ENCODE measurements at regions not wholly inside any gene's neighbourhood (a gene's known extent, or its start where the extent isn't known, plus 50 kb on each side); places are given as distances from the start of the nearest gene placed in this dataset.

GRCh38 chr2:111678161-111678560, 205.8 kb downstream of the ANAPC1 start:
- TF ChIP-seq CTCF (IDR thresholded peaks at IDR 0.05; ENCODE audit: borderline replicate concordance, extremely low read depth, low read length, poor library complexity, severe bottlenecking) (no peak), EZH2 (IDR thresholded peaks at IDR 0.05; ENCODE audit: borderline replicate concordance, low read depth, low read length, severe bottlenecking) (no peak)
- ATAC-seq (ENCODE audit: insufficient read depth, low read depth), result peak; percentile 24; the same call in 2 of the 3 replicates
- Histone ChIP-seq H3K4me1 (ENCODE audit: insufficient read depth, low read length) (peaks cover 67% of the 10 kb centered on the region), H3K9me3 (ENCODE audit: insufficient read depth, low read length, severe bottlenecking) (no peaks in the 10 kb centered on the region), H3K27ac (ENCODE audit: low read length) (peak overlapping the region; percentile 72), H3K4me2 (ENCODE audit: insufficient read depth, low read length) (peak overlapping the region; percentile 10), H3K36me3 (ENCODE audit: insufficient read depth, low read length) (no peaks in the 10 kb centered on the region), H3K27me3 (ENCODE audit: insufficient read depth, low read length, poor library complexity) (no peaks in the 10 kb centered on the region), H3K9ac (ENCODE audit: low read depth, low read length) (peak overlapping the region; percentile 13; the same call in 1 of the 2 replicates), H2AFZ (ENCODE audit: low read depth, low read length) (no peak overlapping the region), H3K79me2 (ENCODE audit: insufficient read depth, low read length) (no peaks in the 10 kb centered on the region), H4K20me1 (ENCODE audit: insufficient read depth, low read length) (no peaks in the 10 kb centered on the region), H3K4me3 (ENCODE audit: low read depth in 1 of 2, low read length in 2 of 2) (no peak overlapping the region)
- DNase-seq, result no peak

GRCh38 chr2:111678651-111679050, 205.3 kb downstream of the ANAPC1 start:
- Histone ChIP-seq H2AFZ (ENCODE audit: low read depth, low read length) (no peak overlapping the region), H3K4me2 (ENCODE audit: insufficient read depth, low read length) (peak overlapping the region; percentile 10), H3K36me3 (ENCODE audit: insufficient read depth, low read length) (no peaks in the 10 kb centered on the region), H3K27me3 (ENCODE audit: insufficient read depth, low read length, poor library complexity) (no peaks in the 10 kb centered on the region), H3K9me3 (ENCODE audit: insufficient read depth, low read length, severe bottlenecking) (no peaks in the 10 kb centered on the region), H3K27ac (ENCODE audit: low read length) (peak overlapping the region; percentile 72), H3K79me2 (ENCODE audit: insufficient read depth, low read length) (no peaks in the 10 kb centered on the region), H4K20me1 (ENCODE audit: insufficient read depth, low read length) (no peaks in the 10 kb centered on the region), H3K4me1 (ENCODE audit: insufficient read depth, low read length) (peaks cover 64% of the 10 kb centered on the region), H3K4me3 (ENCODE audit: low read depth in 1 of 2, low read length in 2 of 2) (no peak overlapping the region), H3K9ac (ENCODE audit: low read depth, low read length) (peak overlapping the region; percentile 13; the same call in 1 of the 2 replicates)
- TF ChIP-seq CTCF (IDR thresholded peaks at IDR 0.05; ENCODE audit: borderline replicate concordance, extremely low read depth, low read length, poor library complexity, severe bottlenecking), result no peak
- peak; percentile 61 for ATAC-seq (ENCODE audit: insufficient read depth, low read depth)
- peak; percentile 33 for DNase-seq

- TF ChIP-seq EZH2 (IDR thresholded peaks at IDR 0.05; ENCODE audit: borderline replicate concordance, low read depth, low read length, severe bottlenecking) (no peak), CTCF (IDR thresholded peaks at IDR 0.05; ENCODE audit: borderline replicate concordance, extremely low read depth, low read length, poor library complexity, severe bottlenecking) (no peak)
- ATAC-seq (ENCODE audit: insufficient read depth, low read depth) (peak; percentile 50), DNase-seq (no peak)
- Histone ChIP-seq H4K20me1 (ENCODE audit: insufficient read depth, low read length) (no peaks in the 10 kb centered on the region), H2AFZ (ENCODE audit: low read depth, low read length) (no peak overlapping the region), H3K27me3 (ENCODE audit: insufficient read depth, low read length, poor library complexity) (no peaks in the 10 kb centered on the region), H3K4me1 (ENCODE audit: insufficient read depth, low read length) (peaks cover 58% of the 10 kb centered on the region), H3K4me2 (ENCODE audit: insufficient read depth, low read length) (no peak overlapping the region; the same call in 1 of the 2 replicates), H3K9me3 (ENCODE audit: insufficient read depth, low read length, severe bottlenecking) (no peaks in the 10 kb centered on the region), H3K79me2 (ENCODE audit: insufficient read depth, low read length) (no peaks in the 10 kb centered on the region), H3K27ac (ENCODE audit: low read length) (peak overlapping the region; percentile 72), H3K4me3 (ENCODE audit: low read depth in 1 of 2, low read length in 2 of 2) (no peak overlapping the region), H3K36me3 (ENCODE audit: insufficient read depth, low read length) (no peaks in the 10 kb centered on the region), H3K9ac (ENCODE audit: low read depth, low read length) (peak overlapping the region; percentile 13; the same call in 1 of the 2 replicates)
Measured at GRCh38 chr2:111679202-111679601, 204.8 kb downstream of the ANAPC1 start.

GRCh38 chr2:111684611-111685010, 199.4 kb downstream of the ANAPC1 start:
- TF ChIP-seq EZH2 (IDR thresholded peaks at IDR 0.05; ENCODE audit: borderline replicate concordance, low read depth, low read length, severe bottlenecking) (no peak), CTCF (IDR thresholded peaks at IDR 0.05; ENCODE audit: borderline replicate concordance, extremely low read depth, low read length, poor library complexity, severe bottlenecking) (no peak)
- Histone ChIP-seq H3K27me3 (ENCODE audit: insufficient read depth, low read length, poor library complexity) (no peaks in the 10 kb centered on the region), H2AFZ (ENCODE audit: low read depth, low read length) (no peak overlapping the region), H4K20me1 (ENCODE audit: insufficient read depth, low read length) (no peaks in the 10 kb centered on the region), H3K9me3 (ENCODE audit: insufficient read depth, low read length, severe bottlenecking) (no peaks in the 10 kb centered on the region), H3K9ac (ENCODE audit: low read depth, low read length) (no peak overlapping the region), H3K4me3 (ENCODE audit: low read depth in 1 of 2, low read length in 2 of 2) (no peak overlapping the region), H3K4me1 (ENCODE audit: insufficient read depth, low read length) (peaks cover 4% of the 10 kb centered on the region), H3K36me3 (ENCODE audit: insufficient read depth, low read length) (no peaks in the 10 kb centered on the region), H3K4me2 (ENCODE audit: insufficient read depth, low read length) (no peak overlapping the region), H3K27ac (ENCODE audit: low read length) (no peak overlapping the region), H3K79me2 (ENCODE audit: insufficient read depth, low read length) (no peaks in the 10 kb centered on the region)
- no peak for DNase-seq
- no peak for ATAC-seq (ENCODE audit: insufficient read depth, low read depth)
